ENCODE measurements at regions not wholly inside any gene's neighbourhood (a gene's known extent, or its start where the extent isn't known, plus 50 kb on each side); places are given as distances from the start of the nearest gene placed in this dataset.
A peak's percentile ranks its signal among the peaks of the same experiment; 100 is the strongest.

DNA sequence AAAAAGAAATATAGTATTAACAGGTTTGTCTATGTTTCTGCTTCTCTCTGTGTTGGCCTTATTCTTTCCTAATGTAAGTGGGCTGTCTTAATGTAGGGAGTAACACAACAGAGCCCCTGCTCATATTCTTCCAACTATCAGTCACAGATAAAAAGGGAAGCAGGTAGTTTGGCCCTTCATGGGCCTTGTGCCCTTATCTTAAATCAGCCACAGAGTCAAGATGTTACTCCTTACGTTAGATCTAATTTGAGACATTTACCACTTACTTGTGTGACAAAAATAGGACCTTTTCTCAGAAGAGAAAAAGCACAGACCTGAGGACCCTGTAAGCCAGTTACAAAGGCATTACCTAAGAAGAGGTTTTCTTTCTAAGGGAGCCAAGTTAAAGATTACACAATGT, 589.0 kb downstream of the GRXCR1 start:
- Mint-ChIP-seq H3K4me3 (no peak overlapping the region), H3K27me3 (ENCODE audit: insufficient read depth, low read depth, poor library complexity) (no peaks in the 10 kb centered on the region), H3K27ac (no peak overlapping the region), H3K36me3 (ENCODE audit: low read depth) (peaks cover 11% of the 10 kb centered on the region; the same call in 1 of the 3 replicates), H3K9me3 (peaks cover 14% of the 10 kb centered on the region), H3K4me1 (no peaks in the 10 kb centered on the region)
- Histone ChIP-seq H3K27ac (ENCODE audit: low read depth) (no peak overlapping the region), H3K27me3 (ENCODE audit: insufficient read depth) (no peaks in the 10 kb centered on the region), H2AFZ (peak overlapping the region; percentile 67; the same call in 1 of the 2 replicates), H3K4me1 (ENCODE audit: insufficient read depth) (0 out of 2 replicates have a peak, but pooled peaks cover 8% of the 10 kb centered on the region), H3K4me2 (no peak overlapping the region), H3F3A (replicated peaks; ENCODE audit: low read depth) (no peaks in the 10 kb centered on the region), H4K20me1 (replicated peaks; ENCODE audit: insufficient read depth) (no peaks in the 10 kb centered on the region), H3K79me2 (replicated peaks; ENCODE audit: insufficient read depth) (no peaks in the 10 kb centered on the region), H3K36me3 (ENCODE audit: insufficient read depth) (peaks cover 5% of the 10 kb centered on the region; the same call in 1 of the 2 replicates), H3K9me2 (ENCODE audit: insufficient read depth) (peaks cover 5% of the 10 kb centered on the region; the same call in 1 of the 2 replicates), H3K4me3 (no peak overlapping the region)
- no peak for DNase-seq (ENCODE audit: low spot score)
- TF ChIP-seq EZH2phosphoT487 (IDR thresholded peaks at IDR 0.05; ENCODE audit: unreplicated experiment): no peak
- TF ChIP-seq POLR2AphosphoS5 (IDR thresholded peaks at IDR 0.05; ENCODE audit: low read depth): no peak
- no peak for TF ChIP-seq ZNF114 (CRISPR knock-in tag; IDR thresholded peaks at IDR 0.05)
- no peak for TF ChIP-seq NANOG (IDR thresholded peaks at IDR 0.05; ENCODE audit: borderline replicate concordance)
- ATAC-seq: no peak

DNA sequence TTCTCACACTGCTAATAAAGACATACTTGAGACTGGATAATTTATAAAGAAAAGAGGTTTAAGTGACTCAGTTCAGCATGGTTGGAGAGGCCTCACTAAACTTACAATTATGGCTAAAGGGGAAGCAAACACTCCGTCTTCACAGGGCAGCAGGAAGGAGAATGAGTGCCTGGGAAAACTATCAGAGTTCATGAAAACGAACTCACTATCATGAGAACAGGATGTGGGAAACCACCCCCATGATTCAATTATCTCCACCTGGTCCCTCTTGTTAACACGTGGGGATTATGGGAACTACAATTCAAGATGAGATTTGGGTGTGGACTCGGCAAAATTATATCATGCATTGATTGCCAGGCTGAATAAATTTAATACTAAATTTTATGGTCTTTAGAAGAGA, 592.7 kb downstream of the GRXCR1 start:
- H3K36me3 Mint-ChIP-seq (ENCODE audit: low read depth): no peaks in the 10 kb centered on the region; the same call in 2 of the 3 replicates
- H3K4me1 ChIP-seq (ENCODE audit: insufficient read depth): 0 out of 2 replicates have a peak, but pooled peaks cover 7% of the 10 kb centered on the region
- ATAC-seq: no peak
- H3K79me2 ChIP-seq (replicated peaks; ENCODE audit: insufficient read depth): no peaks in the 10 kb centered on the region
- H3K27ac Mint-ChIP-seq: no peak overlapping the region
- H3K36me3 ChIP-seq (ENCODE audit: insufficient read depth): no peaks in the 10 kb centered on the region
- H3K27me3 Mint-ChIP-seq (ENCODE audit: insufficient read depth, low read depth, poor library complexity): no peaks in the 10 kb centered on the region
- peaks cover 18% of the 10 kb centered on the region for H3K9me3 Mint-ChIP-seq
- no peaks in the 10 kb centered on the region; the same call in 1 of the 2 replicates for H3K9me2 ChIP-seq (ENCODE audit: insufficient read depth)
- H3K4me3 Mint-ChIP-seq: no peak overlapping the region
- no peak for DNase-seq (ENCODE audit: low spot score)
- no peaks in the 10 kb centered on the region for H3K27me3 ChIP-seq (ENCODE audit: insufficient read depth)
- H3K27ac ChIP-seq (ENCODE audit: low read depth): no peak overlapping the region
- no peaks in the 10 kb centered on the region for H3K4me1 Mint-ChIP-seq
- no peaks in the 10 kb centered on the region for H3F3A ChIP-seq (replicated peaks; ENCODE audit: low read depth)
- H3K4me2 ChIP-seq: no peak overlapping the region
- H4K20me1 ChIP-seq (replicated peaks; ENCODE audit: insufficient read depth): no peaks in the 10 kb centered on the region
- H3K4me3 ChIP-seq: no peak overlapping the region
- 0 out of 2 replicates have a peak overlapping the region, but pooled peaks have one; percentile 33 for H2AFZ ChIP-seq
- TF ChIP-seq, protein P1, sequence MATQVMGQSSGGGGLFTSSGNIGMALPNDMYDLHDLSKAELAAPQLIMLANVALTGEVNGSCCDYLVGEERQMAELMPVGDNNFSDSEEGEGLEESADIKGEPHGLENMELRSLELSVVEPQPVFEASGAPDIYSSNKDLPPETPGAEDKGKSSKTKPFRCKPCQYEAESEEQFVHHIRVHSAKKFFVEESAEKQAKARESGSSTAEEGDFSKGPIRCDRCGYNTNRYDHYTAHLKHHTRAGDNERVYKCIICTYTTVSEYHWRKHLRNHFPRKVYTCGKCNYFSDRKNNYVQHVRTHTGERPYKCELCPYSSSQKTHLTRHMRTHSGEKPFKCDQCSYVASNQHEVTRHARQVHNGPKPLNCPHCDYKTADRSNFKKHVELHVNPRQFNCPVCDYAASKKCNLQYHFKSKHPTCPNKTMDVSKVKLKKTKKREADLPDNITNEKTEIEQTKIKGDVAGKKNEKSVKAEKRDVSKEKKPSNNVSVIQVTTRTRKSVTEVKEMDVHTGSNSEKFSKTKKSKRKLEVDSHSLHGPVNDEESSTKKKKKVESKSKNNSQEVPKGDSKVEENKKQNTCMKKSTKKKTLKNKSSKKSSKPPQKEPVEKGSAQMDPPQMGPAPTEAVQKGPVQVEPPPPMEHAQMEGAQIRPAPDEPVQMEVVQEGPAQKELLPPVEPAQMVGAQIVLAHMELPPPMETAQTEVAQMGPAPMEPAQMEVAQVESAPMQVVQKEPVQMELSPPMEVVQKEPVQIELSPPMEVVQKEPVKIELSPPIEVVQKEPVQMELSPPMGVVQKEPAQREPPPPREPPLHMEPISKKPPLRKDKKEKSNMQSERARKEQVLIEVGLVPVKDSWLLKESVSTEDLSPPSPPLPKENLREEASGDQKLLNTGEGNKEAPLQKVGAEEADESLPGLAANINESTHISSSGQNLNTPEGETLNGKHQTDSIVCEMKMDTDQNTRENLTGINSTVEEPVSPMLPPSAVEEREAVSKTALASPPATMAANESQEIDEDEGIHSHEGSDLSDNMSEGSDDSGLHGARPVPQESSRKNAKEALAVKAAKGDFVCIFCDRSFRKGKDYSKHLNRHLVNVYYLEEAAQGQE (IDR thresholded peaks at IDR 0.05; ENCODE audit: unreplicated experiment): no peak
- TF ChIP-seq CREB1 (CRISPR knock-in tag; IDR thresholded peaks at IDR 0.05; ENCODE audit: low read depth) (no peak), POLR2AphosphoS5 (IDR thresholded peaks at IDR 0.05; ENCODE audit: low read depth) (no peak), ZNF114 (CRISPR knock-in tag; IDR thresholded peaks at IDR 0.05) (no peak), NANOG (IDR thresholded peaks at IDR 0.05; ENCODE audit: borderline replicate concordance) (no peak), JUNB (IDR thresholded peaks at IDR 0.05; ENCODE audit: unreplicated experiment) (no peak), EZH2 (IDR thresholded peaks at IDR 0.05; ENCODE audit: low read depth, unreplicated experiment) (no peak), STAT1 (IDR thresholded peaks at IDR 0.05; ENCODE audit: unreplicated experiment) (no peak), ZNF331 (CRISPR knock-in tag; IDR thresholded peaks at IDR 0.05; ENCODE audit: low read depth) (no peak)
- TF ChIP-seq, protein P2, sequence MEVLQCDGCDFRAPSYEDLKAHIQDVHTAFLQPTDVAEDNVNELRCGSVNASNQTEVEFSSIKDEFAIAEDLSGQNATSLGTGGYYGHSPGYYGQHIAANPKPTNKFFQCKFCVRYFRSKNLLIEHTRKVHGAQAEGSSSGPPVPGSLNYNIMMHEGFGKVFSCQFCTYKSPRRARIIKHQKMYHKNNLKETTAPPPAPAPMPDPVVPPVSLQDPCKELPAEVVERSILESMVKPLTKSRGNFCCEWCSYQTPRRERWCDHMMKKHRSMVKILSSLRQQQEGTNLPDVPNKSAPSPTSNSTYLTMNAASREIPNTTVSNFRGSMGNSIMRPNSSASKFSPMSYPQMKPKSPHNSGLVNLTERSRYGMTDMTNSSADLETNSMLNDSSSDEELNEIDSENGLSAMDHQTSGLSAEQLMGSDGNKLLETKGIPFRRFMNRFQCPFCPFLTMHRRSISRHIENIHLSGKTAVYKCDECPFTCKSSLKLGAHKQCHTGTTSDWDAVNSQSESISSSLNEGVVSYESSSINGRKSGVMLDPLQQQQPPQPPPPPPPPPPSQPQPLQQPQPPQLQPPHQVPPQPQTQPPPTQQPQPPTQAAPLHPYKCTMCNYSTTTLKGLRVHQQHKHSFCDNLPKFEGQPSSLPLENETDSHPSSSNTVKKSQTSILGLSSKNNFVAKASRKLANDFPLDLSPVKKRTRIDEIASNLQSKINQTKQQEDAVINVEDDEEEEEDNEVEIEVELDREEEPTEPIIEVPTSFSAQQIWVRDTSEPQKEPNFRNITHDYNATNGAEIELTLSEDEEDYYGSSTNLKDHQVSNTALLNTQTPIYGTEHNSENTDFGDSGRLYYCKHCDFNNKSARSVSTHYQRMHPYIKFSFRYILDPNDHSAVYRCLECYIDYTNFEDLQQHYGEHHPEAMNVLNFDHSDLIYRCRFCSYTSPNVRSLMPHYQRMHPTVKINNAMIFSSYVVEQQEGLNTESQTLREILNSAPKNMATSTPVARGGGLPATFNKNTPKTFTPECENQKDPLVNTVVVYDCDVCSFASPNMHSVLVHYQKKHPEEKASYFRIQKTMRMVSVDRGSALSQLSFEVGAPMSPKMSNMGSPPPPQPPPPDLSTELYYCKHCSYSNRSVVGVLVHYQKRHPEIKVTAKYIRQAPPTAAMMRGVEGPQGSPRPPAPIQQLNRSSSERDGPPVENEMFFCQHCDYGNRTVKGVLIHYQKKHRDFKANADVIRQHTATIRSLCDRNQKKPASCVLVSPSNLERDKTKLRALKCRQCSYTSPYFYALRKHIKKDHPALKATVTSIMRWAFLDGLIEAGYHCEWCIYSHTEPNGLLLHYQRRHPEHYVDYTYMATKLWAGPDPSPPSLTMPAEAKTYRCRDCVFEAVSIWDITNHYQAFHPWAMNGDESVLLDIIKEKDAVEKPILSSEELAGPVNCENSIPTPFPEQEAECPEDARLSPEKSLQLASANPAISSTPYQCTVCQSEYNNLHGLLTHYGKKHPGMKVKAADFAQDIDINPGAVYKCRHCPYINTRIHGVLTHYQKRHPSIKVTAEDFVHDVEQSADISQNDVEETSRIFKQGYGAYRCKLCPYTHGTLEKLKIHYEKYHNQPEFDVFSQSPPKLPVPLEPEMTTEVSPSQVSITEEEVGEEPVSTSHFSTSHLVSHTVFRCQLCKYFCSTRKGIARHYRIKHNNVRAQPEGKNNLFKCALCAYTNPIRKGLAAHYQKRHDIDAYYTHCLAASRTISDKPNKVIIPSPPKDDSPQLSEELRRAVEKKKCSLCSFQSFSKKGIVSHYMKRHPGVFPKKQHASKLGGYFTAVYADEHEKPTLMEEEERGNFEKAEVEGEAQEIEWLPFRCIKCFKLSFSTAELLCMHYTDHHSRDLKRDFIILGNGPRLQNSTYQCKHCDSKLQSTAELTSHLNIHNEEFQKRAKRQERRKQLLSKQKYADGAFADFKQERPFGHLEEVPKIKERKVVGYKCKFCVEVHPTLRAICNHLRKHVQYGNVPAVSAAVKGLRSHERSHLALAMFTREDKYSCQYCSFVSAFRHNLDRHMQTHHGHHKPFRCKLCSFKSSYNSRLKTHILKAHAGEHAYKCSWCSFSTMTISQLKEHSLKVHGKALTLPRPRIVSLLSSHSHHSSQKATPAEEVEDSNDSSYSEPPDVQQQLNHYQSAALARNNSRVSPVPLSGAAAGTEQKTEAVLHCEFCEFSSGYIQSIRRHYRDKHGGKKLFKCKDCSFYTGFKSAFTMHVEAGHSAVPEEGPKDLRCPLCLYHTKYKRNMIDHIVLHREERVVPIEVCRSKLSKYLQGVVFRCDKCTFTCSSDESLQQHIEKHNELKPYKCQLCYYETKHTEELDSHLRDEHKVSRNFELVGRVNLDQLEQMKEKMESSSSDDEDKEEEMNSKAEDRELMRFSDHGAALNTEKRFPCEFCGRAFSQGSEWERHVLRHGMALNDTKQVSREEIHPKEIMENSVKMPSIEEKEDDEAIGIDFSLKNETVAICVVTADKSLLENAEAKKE (CRISPR knock-in tag; IDR thresholded peaks at IDR 0.05): no peak
- TF ChIP-seq, protein P3, sequence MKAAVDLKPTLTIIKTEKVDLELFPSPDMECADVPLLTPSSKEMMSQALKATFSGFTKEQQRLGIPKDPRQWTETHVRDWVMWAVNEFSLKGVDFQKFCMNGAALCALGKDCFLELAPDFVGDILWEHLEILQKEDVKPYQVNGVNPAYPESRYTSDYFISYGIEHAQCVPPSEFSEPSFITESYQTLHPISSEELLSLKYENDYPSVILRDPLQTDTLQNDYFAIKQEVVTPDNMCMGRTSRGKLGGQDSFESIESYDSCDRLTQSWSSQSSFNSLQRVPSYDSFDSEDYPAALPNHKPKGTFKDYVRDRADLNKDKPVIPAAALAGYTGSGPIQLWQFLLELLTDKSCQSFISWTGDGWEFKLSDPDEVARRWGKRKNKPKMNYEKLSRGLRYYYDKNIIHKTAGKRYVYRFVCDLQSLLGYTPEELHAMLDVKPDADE (IDR thresholded peaks at IDR 0.05): no peak

Measured in GM23338 (cell line).